ENCODE measurements at regions not wholly inside any gene's neighbourhood (a gene's known extent, or its start where the extent isn't known, plus 50 kb on each side); places are given as distances from the start of the nearest gene placed in this dataset.
"Not testable (repeated sequence)": the region's sequence is repeated elsewhere in the genome, so short reads cannot be mapped to it uniquely, and the experiment has no call there.

- intact Hi-C loops (cut with micrococcal nuclease): loop anchor here (2.0 to 5.0 kb wide), 2 partner anchors 80 to 131 kb away; no protein-coding TSS in a partner anchor
Measured at GRCh38 chr5:178063277-178063676, 50.1 kb upstream of the N4BP3 start.

- intact Hi-C loops (cut with micrococcal nuclease): no loop called here
Measured at GRCh38 chr5:178058321-178059012, 54.9 kb upstream of the N4BP3 start.

GRCh38 chr5:178057839-178058238 is 55.5 kb upstream of the N4BP3 start:
- intact Hi-C loops (cut with micrococcal nuclease): no loop called here

- intact Hi-C loops (cut with micrococcal nuclease): no loop called here
Measured at GRCh38 chr5:178056935-178057334, 56.4 kb upstream of the N4BP3 start.

- intact Hi-C loops (cut with micrococcal nuclease): not testable (repeated sequence)
Measured at GRCh38 chr5:178055536-178055935, 57.8 kb upstream of the N4BP3 start.

GRCh38 chr5:178052062-178052461 is 56.0 kb upstream of the PROP1 start:
- intact Hi-C loops (cut with micrococcal nuclease): not testable (repeated sequence)

GRCh38 chr5:178050873-178051272 is 54.8 kb upstream of the PROP1 start:
- intact Hi-C loops (cut with micrococcal nuclease): not testable (repeated sequence)

DNA sequence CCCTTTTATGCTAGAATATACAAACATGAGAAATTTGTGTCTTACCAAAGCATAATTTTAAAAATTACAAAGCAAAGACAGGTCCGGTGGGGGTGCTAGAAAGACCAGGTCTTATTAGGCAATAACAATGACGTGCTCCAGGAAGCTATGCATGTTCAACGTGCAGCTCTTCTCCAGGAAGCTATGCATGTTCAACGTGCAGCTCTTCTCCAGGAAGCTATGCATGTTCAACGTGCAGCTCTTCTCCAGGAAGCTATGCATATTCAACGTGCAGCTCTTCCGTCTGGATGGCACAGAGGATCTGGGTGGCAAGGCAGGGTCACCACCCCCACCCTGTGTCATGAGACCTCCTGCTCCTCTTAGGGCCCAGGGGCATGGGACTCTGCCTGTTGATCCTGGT is 51.9 kb upstream of the PROP1 start:
- intact Hi-C loops (cut with micrococcal nuclease): not testable (repeated sequence)

DNA sequence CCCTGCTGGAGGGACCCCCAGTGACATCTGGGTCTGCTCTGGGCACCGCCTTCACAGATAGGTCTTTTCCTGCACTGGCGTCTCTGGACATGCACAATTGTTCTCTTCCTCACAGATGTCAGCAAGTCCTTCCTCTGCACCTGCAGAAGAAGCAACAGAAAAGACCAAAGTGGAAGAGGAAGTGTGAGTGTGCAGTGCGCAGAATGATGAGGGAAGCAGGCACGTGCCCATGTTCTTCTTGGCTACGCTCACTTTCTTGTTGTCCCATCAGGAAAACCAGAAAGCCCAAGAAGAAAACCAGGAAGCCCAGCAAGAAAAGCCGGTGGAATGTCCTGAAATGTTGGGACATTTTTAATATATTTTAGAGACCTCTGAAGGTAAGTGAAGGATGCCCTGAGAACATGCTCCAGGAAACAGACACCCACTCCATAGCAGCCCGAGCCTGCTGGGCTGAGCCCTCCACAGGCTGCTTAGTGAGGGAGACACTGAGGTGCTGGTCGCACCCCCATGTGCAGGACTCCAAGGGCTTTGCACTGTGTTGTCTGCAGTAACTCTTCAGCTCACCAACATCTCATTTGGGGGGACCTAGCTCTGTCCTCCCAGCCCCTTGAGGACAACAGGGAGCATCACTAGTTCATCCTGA is 50.8 kb upstream of the PROP1 start:
- intact Hi-C loops (cut with micrococcal nuclease): not testable (repeated sequence)

DNA sequence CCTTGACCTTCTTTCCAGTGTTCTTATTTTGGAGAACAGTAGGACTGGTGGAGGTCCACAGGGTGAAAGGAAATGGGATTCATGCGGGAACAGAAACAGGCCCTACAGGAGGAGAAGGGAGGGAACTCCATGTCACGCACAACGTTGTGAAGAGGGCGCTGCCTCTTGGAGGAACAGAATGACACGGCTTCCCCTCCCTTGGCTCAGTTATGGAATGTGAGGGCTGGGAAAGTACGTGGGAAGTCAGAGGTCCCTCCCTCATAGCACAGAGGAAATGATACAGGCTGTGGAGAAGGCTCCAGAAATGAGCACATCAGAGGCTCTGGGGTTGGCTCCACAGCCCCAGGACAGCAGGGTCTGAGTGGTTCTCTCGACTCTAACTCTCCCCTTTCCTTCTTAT is 49.9 kb upstream of the PROP1 start:
- intact Hi-C loops (cut with micrococcal nuclease): not testable (repeated sequence)
